ENCODE measurements at regions not wholly inside any gene's neighbourhood (a gene's known extent, or its start where the extent isn't known, plus 50 kb on each side); places are given as distances from the start of the nearest gene placed in this dataset.

DNA sequence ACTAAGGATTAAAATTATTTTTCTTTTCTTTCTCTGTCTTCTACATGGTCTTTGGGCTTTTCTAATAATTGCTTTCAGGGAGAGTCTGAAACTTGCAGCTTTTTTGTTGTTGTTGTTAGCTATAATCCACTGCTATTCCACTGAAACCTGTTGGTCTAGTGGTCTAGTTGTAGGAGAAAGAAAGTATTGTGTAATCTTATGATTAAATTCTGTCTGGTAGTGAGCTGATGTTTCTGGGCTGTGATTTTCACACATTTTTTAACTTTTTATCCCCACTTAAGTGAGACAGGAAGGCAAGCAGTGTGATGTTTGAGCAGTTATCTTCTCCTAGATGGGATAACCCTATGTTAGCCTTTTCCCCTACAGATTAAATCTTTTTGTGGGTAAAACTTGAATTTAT, 825.2 kb downstream of the PCDH7 start:
- DNase-seq: no peak

DNA sequence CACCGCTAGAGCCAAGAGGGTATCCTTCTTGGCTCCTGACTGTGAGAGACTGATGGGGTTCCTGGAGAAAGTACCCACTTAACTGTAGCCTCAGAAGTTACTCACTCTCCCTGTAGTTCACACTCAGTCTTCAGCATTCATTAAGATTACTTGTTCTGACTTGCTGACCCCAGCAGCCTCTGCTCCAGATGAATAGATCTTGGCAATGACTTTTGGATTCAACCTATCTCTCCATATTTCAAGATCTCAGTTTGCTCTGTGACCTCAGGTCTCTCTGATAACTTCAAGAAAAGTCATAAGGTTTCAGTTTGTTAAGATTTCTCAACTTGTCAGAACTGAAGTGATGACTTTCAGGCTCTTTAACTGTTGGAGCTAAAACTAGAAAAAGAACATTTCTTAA, 825.6 kb downstream of the PCDH7 start:
- no peak for DNase-seq

DNA sequence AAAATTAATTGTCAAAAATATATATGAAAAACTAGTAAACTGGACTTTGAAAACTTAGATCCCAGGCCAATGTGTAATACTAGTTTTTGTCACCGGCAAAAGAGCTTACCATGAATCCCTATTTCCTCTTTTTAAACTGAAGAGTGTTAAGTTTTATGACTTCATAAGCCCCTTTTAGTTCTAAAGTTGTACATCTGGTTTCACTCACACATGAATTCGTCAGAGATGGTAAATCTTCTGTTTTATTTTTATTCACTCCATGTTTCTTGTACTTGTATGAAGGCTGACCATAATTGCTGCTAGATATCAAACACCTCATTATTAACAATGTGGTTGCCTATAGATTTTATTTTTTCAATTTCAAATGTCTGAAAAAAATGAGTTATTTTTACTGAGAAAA, 827.9 kb downstream of the PCDH7 start:
- no peak for DNase-seq

GRCh38 chr4:31548823-31549222, 828.7 kb downstream of the PCDH7 start:
- DNase-seq: peak; percentile 47

GRCh38 chr4:31549256-31549655, 829.1 kb downstream of the PCDH7 start:
- no peak for DNase-seq

- DNase-seq: no peak
Measured at GRCh38 chr4:31557437-31557836, 837.3 kb downstream of the PCDH7 start.

DNA sequence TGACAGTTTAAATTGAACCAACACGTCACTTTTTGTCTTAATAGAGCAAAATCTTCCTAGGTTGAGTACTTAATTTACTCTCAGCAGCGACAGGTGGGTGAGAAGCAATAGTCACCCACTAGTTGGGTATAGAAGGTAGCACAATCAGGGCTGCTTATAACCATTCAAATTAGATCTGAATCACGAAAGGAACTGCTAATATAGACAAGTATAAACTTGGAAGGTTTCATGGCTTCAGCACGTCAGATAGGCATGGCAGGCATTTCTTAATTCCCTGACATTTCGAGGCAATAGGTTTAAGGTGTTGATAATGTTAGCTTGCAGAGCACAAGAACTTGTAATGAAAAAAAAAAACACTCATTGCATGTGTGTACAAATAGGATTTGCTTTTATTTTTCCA, 853.4 kb downstream of the PCDH7 start:
- DNase-seq: no peak

DNA sequence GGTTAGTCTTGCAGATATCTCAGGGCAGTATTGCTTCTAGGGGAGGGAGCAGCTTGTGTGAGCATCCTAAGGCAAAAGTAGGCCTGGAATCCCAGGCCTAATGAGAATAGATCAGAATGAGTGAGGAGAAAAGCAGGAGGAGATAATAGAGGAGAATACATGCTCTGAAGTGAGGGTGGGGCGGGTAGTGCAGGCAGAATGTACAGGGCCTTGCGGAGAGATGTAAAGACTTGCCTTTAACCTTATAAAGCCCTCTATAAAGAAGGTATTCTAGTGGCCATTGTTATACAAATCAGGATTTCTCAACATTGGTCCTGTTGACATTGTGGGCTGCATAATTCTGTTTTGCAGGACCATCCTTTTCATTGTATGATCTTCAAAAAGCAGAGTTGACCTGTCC, 855.3 kb downstream of the PCDH7 start:
- DNase-seq: no peak

GRCh38 chr4:31580843-31581242, 860.7 kb downstream of the PCDH7 start:
- no peak for DNase-seq

GRCh38 chr4:31585503-31585902, 865.3 kb downstream of the PCDH7 start:
- no peak for DNase-seq

GRCh38 chr4:31592293-31592692, 872.1 kb downstream of the PCDH7 start:
- no peak for DNase-seq

DNA sequence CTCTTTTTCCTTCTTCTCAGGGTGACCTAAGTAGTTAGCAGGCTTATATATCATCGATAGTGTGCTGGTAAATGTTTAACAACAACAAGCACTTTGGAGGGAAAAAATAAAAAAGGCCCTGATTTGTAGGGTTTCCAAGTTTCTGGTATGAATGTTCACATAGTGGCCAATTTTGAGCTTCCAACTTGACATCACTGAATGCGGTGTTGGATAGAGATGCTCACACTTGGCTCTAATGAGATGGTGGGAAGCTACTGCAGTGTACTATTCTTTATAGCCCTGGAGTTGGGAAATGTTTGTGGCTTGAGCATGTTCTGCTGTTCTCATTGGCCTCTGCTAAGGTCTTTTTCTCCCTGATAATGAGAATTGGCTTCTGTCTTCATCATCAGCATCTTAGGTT, 875.3 kb downstream of the PCDH7 start:
- no peak for DNase-seq

GRCh38 chr4:31598639-31599038, 878.5 kb downstream of the PCDH7 start:
- no peak for DNase-seq

DNA sequence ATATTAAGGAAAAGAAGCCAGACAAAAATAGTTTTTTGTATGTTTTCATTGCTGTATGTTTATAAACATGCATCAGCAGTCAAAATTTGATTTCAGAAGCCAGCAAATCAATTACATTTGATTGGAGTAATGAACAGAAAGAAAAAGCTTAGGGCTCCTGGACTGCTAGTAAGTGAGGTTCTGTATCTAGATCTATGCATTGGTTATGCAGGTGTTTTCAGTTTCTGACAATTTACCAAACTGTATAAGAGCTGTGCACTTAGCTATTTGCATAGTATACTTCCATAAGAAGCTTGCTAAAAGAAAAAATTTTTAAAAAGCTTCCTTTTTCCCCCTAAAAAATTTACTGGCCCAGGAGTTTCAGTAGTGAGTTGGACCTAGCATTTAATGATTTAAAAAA, 881.6 kb downstream of the PCDH7 start:
- DNase-seq: no peak

GRCh38 chr4:31613946-31614623, 893.9 kb downstream of the PCDH7 start:
- no peak for DNase-seq

GRCh38 chr4:31617667-31618066, 897.5 kb downstream of the PCDH7 start:
- DNase-seq: no peak

- DNase-seq: no peak
Measured at GRCh38 chr4:31620476-31620875, 900.3 kb downstream of the PCDH7 start.

- no peak for DNase-seq
Measured at GRCh38 chr4:31645236-31645635, 925.1 kb downstream of the PCDH7 start.

- DNase-seq: no peak
Measured at GRCh38 chr4:31647786-31648185, 927.6 kb downstream of the PCDH7 start.

- DNase-seq: no peak
Measured at GRCh38 chr4:31649878-31650277, 929.7 kb downstream of the PCDH7 start.

- DNase-seq: no peak
Measured at GRCh38 chr4:31651541-31651940, 931.4 kb downstream of the PCDH7 start.

DNA sequence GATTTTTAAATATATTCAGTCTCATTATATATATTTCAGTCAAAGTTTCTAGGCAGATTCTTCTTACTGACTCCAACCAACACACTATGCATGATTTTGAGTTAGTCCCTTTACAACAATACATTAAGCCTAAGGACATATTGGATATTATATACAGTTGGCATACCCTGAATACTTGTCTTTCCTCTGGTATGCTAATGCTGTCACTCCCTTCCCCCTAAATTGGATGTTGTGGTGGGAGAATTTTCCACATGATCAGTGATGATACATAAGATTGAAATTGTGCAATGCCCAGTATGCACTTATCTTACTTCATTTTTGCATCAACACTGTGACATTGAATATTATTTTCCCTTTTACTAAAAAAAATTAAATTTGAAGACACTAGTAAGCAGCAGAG, 935.2 kb downstream of the PCDH7 start:
- no peak for DNase-seq

- no peak for DNase-seq
Measured at GRCh38 chr4:31657859-31658570, 937.8 kb downstream of the PCDH7 start.

DNA sequence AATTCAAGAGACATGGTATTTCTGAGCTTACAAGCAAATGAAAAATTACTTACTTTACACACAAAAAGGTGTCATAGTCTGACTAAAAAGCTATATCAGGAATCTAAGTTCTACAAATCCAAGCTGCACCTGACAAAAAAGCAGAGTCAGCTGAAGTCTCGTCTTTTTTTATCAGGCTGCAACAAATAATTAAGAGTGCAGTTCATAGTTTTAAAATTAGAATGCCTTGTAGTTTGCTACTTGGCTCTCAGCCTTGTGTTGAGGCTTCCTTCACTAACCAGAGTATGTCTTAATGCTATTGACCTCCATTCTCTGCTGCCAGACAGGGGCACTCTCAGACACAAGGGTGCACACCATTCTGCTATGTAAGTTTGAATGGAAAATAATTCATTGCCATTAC, 940.7 kb downstream of the PCDH7 start:
- DNase-seq: no peak

- no peak for DNase-seq
Measured at GRCh38 chr4:31662951-31663350, 942.8 kb downstream of the PCDH7 start.

All from NCI-H446 treated with DMSO at 0.1 percent for 48 hours (cell line).